HG03432 (cell line): ENCODE measurements at regions not wholly inside any gene's neighbourhood (a gene's known extent, or its start where the extent isn't known, plus 50 kb on each side); places are given as distances from the start of the nearest gene placed in this dataset.

Experiments used
- ATAC-seq: cut with Tn5 transposase; IDR thresholded peaks from one replicate; pipeline ENCODE4 v1.9.1; 2021; ENCODE audit warnings: mild to moderate bottlenecking, moderate library complexity; ENCODE audit not compliant: unreplicated experiment

GRCh38 chr21:35940074-35940927 lies 120.0 kb downstream of the SETD4 start:
- no peak for ATAC-seq

GRCh38 chr21:35938446-35938845 lies 121.9 kb downstream of the SETD4 start:
- no peak for ATAC-seq

GRCh38 chr21:35933466-35933865 lies 126.9 kb downstream of the SETD4 start:
- ATAC-seq: no peak

GRCh38 chr21:35932232-35932911 lies 128.0 kb downstream of the SETD4 start:
- ATAC-seq: peak; percentile 90

GRCh38 chr21:35929901-35930300 lies 130.4 kb downstream of the SETD4 start:
- no peak for ATAC-seq

- no peak for ATAC-seq
Measured at GRCh38 chr21:35927262-35927661, 133.1 kb downstream of the SETD4 start.

GRCh38 chr21:35926003-35926740 lies 134.2 kb downstream of the SETD4 start:
- ATAC-seq: no peak

- ATAC-seq: no peak
Measured at GRCh38 chr21:35925497-35925896, 134.8 kb downstream of the SETD4 start.

GRCh38 chr21:35924714-35925301 lies 135.5 kb downstream of the SETD4 start:
- ATAC-seq: no peak

- no peak for ATAC-seq
Measured at GRCh38 chr21:35923971-35924370, 136.4 kb downstream of the SETD4 start.

GRCh38 chr21:35922618-35923017 lies 137.7 kb downstream of the SETD4 start:
- ATAC-seq: no peak

- ATAC-seq: no peak
Measured at GRCh38 chr21:35921471-35921870, 138.9 kb downstream of the SETD4 start.

GRCh38 chr21:35920436-35920835 lies 139.9 kb downstream of the SETD4 start:
- ATAC-seq: no peak

- no peak for ATAC-seq
Measured at GRCh38 chr21:35915030-35915429, 145.3 kb downstream of the SETD4 start.

GRCh38 chr21:35911412-35912191 lies 148.7 kb downstream of the SETD4 start:
- ATAC-seq: no peak

GRCh38 chr21:35909456-35910223 lies 150.7 kb downstream of the SETD4 start:
- ATAC-seq: no peak

GRCh38 chr21:35908311-35909078 lies 151.8 kb downstream of the SETD4 start:
- no peak for ATAC-seq

- ATAC-seq: no peak
Measured at GRCh38 chr21:35906586-35906985, 153.7 kb downstream of the SETD4 start.

- ATAC-seq: no peak
Measured at GRCh38 chr21:35905963-35906345, 154.4 kb downstream of the SETD4 start.
